ENCODE measurements at regions not wholly inside any gene's neighbourhood (a gene's known extent, or its start where the extent isn't known, plus 50 kb on each side); places are given as distances from the start of the nearest gene placed in this dataset.
"Not testable (repeated sequence)": the region's sequence is repeated elsewhere in the genome, so short reads cannot be mapped to it uniquely, and the experiment has no call there.

DNA sequence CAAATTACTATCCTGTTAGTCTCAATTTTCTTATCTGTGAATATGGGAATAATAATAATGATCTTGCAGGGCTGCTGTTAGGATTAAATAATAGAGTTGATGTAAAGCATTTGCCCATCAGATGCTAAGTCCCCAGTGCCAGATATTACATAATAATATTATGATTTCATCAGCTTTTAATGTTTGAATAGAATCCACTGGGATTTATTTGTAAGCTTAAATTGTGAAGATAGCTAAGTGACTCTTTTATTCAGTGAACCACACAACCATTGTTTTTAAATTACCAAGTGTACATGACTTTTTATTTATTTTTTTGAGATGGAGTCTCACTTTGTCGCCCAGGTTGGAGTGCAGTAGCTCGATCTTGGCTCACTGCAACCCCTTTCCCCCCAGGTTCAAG is 510.3 kb upstream of the DPP6 start:
- no peak for DNase-seq

DNA sequence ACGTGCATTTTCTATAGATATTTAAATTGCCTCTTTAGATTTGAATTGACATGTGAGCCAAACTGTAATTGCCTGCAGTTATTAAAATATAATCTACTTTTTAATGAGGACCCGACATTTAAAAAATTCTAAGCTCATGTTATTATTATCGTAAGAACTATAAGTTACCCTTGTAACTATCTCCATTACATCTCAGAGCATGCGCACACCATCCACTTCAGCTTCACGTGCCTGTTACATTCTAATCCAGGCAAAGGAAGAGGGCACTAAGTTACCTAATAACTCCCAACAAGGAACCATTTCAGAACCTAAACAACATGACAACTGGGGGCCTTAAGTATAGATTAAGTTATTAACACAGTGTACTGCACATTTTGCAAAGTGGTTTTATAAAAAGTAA is 509.0 kb upstream of the DPP6 start:
- no peak for DNase-seq

DNA sequence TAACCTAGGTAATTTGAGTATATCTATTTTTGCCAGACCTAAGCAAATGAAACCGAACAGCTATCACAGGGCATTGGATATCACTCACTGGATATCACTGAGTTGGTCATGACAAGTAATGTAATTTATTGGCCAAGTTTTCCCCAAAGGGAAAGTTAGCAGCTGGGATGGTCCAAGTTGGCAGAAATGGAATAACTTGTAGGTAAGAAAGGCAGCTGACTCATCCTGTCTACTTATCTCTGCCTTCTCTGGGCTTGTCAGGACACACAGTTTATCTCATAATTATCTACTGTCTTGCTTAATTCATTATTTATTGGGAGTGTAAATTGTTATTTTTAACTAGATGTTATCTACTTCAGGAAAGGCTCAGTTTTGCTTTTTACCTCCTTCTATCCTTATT is 502.0 kb upstream of the DPP6 start:
- no peak for DNase-seq

DNA sequence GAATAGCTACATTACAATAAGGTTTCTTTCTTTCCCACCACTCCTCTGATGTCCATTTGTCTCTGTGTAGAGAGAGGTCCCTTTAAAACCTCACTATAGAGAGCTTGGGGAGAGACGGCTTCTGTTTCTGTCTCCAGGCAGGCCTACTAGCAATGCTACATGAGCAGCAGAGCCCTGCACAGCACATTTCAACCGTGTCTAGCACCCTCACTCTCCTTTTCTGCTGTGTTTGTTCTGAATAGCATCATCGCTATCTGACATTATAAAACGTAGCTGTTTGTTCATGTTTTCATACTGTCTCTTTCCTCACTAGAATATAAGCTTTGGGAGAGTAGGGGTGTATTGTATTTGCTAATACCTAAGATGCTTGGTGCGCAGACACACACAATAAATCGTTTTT is 487.8 kb upstream of the DPP6 start:
- DNase-seq: no peak

DNA sequence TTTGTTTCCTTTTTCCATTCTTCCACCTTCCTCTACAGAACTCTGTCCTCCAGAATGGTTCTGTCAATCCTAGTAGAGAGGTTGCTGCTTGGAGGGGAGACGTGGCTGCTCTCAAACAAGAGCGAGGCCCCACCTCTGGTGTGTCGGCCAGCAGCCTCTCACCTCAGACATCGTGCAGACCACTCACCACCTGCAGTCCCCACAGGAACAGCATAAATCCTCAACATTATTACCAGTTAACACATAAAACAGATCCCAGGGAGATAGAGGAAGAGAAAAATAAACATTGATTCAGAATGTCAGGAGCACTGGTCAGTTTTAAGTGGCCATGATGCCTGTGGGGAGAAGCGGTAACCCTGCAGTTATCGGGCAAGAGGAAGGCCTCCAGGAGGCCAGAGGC is 485.9 kb upstream of the DPP6 start:
- DNase-seq: no peak

DNA sequence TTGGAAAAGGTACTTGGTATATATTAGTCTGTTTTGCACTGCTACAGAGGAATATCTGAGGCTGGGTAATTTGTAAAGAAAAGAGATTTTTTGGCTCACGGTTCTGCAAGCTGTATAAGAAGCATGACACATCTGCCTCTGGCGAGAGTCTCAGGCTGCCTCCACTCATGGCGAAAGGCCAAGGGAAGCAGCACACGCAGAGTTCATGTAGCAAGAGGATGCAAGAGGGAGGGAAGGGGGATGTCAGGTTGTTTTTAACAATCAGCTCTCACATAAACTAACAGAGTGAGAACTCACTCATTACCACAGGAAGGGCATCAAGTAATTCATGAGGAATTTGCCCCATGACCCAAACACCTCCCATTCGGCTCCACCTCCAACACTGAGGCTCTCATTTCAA is 484.8 kb upstream of the DPP6 start:
- no peak for DNase-seq

DNA sequence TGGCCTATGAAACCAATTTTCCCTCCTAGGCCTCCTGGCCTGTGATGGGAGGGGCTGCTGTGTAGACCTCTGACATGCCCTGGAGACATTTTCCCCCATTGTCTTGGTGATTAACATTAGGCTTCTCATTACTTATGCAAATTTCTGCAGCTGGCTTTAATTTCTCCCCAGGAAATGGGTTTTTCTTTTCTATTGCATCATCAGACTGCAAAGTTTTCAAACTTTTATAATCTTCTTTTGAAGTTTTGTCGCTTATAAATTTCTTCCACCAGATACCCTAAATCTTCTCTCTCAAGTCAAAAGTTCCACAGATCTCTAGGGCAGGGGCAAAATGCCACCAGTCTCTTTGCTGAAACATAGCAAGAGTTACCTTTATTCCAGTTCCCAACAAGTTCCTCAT is 482.7 kb upstream of the DPP6 start:
- DNase-seq: not testable (repeated sequence)

DNA sequence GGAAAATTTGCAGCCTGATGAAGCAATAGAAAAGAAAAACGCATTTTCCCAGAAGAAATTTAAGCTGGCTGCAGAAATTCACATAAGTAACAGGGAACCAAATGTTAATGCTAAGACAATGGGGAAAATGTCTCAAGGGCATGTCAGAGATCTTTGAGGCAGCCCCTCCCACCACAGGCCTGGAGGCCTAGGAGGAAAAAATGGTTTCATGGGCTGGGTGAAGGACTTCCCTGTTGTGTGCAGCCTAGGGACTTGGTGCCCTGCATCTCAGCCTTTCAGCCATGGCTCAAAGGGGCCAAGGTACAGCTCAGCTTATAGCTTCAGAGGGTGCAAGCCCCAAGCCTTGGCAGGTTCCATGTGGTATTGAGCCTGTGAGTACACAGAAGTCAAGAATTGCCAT is 476.1 kb upstream of the DPP6 start:
- no peak for DNase-seq

DNA sequence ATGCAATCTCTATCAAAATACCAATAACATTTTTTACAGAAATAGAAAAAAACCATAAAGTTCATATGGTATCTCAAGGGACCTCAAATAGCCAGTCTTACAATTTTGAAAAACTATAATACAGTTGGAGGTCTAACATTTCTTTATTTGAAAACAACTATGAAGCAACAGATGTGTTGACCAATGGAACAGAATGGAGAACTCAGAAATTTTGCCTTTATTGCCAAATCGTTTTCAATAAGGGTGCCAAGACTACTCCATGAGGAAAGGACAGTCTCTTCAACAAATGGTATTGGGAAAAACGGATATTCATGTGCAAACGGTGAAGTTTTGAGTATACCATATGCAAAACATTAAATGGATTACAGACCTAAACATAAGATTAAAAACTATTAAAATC is 470.8 kb upstream of the DPP6 start:
- DNase-seq: no peak

DNA sequence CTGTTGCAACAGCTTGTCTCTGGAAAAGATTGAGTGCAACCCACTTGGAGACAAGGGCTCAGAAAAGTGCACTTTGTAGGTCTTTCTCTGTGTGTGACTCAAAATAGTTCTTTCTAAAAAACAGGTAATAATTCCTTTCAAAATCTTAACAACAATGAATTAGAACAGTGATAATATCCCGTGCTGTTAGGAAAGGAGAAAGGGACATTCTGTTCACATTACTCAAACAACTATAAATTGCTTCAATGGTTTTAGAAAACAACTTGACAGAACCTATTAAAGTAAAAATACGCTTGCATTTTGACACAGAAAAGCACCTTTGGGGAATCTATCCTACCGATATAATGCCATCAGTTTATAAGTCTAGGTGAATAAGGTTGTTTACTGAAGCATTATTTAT is 468.1 kb upstream of the DPP6 start:
- no peak for DNase-seq

DNA sequence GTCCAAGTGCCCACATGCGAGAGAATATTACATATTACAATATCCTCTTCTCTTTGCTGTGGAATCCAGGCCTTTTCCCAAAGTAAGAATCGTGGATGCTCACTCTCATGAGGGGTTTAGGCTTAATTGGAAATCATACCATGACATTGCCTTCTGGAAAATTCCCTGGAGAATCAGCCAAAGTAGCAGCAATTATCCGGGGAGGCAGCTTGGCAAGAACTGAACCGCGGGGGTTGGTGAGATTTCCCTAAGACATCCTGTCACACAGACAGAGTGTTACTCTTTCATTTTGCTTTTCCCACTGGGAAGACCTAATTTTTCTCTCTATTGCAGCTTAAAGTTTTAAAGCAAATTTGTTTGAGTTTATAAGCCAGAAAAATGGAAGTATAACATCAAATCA is 463.6 kb upstream of the DPP6 start:
- no peak for DNase-seq

DNA sequence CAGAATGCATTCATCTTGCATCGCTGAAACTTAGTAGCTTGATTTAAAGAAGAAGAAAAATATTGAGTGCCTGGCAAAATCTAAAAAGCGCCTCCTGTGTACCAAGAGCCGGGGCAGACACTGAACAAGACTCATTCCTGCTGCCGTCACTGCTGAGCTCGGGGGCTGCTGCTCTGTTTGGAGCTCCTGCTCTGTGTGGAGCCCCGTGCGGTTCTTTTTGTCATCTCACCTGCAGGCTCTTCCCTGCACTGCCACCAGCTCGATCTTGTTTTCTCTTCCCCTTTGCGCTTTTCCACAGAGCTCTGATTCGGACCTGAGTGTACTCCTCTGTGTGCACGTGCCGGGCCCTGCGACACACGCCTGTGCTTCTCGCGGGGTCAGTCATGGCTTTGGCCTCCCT is 462.1 kb upstream of the DPP6 start:
- DNase-seq: no peak

DNA sequence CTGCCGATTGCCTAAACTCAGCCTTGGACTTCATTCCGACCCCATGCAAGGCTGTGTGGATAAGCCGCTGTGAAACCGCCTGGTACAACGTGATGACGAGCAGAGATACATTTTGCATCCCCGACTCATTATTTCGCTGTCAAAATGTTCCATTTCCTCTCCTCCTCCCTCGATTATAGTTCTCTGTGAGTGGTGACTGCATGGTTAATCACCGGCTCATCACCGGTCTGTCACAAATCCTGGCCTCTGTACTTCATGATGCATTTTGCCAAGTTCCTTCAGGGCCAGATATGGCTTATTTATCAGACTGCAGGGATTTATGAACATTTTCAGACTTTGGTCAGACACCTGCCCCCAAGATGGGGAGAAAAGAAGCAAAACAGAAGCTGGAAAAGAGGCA is 461.6 kb upstream of the DPP6 start:
- DNase-seq: no peak

DNA sequence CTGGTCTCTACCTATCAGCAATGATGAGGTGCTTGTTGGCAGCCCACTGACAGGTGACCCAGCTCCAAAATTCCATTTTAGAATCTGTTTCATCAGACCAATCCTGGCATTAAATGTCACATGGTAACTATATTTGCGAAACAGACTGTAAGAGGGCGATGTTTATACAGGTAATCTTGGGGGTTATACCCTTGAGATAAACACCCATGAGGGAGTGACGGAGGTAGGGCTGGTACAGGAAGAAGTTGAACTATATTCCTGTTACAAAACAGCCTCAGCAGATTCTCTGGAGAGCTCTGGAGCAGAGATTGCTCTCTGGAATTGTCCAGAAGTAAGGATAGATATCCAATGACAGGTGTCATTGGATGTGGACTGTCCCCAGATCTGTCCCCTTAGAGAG is 444.8 kb upstream of the DPP6 start:
- DNase-seq: no peak

DNA sequence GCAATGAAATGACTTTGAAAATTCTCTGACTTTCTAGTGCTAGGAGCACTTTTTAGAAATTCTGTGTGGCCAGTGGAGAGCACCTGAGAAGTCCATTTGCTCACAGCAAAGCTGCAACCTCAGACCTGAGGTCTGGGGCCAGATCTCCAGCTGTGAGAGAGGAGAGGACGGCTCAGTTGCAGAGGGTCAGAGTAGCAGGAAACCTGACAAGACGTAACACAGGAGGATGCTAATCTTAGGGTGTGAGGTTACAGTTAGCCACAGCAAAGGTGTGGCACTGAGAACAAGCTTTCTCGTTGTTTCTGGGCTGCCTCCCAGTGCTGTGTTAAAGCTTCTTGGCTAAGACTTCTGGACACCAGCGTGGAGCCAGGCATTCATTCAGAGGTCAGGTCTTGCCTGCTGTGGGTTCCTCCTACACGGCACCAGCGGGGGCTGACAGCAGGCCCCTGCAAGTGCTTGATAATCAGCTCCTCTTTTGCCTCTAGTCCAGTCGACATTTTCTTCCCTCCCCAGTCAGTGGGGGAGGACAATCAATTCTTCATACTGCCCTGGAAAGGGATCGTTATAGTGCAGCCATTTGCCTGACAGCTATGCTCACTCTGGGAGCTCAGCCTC is 435.4 kb upstream of the DPP6 start:
- DNase-seq: no peak

DNA sequence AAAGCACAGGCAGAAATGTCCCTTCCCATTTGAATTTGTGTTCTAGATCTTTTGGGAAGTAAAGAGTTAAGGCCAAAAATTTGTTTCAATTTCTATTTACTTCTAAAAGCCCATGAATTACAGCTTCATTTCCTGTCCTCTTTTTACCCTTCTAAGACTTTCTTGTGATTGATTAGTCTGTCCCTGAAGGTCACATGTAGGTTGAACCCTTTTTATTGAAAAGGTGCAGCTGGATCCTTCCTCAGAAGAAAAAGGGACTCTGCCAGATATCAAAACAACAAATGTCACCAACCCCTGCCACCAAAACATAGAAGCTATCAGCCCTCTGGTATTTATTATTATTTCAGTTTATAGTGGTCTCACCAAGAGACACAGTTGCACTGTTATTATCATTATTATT is 424.9 kb upstream of the DPP6 start:
- DNase-seq: no peak

DNA sequence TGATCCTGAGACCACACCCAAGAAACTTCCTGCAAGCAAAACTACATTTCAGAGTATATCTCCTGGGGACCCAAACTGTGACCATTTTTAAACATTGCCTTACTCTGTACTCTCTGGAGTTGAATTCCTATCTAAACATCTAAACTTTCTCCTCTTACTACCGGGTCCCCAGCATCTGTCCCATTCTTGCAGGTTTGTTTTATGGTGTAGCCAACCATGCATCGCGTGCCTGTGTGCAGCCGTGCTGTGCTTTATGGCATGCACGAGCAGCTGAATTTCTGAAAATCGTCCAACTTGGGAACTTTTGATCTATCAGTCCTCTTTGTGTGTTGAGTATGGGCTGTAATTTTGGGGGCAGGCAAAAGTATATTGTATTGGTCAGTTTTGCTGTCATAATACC is 423.8 kb upstream of the DPP6 start:
- no peak for DNase-seq

DNA sequence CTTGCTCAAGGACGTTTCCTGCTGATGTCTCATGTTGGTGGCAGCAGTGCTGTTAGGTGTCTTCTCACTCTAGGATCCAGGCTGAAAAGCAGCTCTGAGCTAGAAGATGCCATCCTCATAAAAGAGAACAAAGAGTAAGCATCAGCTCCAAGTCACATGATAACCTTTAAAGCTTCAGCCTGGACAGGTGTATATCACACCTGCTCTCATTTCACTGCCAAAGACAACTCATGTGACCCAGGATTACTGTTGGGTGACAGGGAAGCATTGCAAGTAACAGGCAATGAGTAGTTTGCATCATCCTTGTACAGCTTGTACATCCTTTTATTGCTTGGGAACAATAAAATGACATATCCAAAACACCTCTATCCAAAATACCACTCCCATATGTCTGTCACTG is 423.4 kb upstream of the DPP6 start:
- no peak for DNase-seq

DNA sequence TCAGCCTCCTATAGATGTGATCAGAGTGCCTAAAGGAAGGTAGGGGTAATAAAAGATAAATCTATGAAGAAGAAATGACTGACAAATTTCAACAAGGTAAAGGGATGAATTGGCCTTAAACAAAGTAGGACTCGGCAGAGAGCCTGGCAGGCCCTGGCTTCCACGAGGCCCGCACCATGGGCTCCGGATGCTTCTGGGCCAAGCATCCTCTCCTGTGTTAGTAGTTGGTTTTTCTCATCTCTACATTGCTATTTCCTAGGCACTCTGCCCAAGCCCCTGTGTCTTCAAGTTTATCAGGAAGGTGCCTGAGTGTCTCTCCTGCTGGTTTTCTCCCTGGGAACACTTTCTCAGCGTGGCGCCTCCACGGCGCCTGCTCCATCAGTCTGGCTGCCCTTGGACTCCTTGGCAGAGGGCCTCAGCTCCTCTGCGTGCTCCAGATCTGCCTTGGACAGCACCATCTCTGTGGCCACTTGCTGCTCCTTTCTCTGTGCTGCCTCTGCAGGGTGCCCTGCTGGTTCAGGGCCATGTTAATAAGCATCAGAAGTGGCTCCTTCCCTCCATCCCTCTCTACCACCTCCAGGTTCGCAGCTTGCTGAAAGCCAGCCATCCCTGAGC is 413.3 kb upstream of the DPP6 start:
- no peak for DNase-seq

DNA sequence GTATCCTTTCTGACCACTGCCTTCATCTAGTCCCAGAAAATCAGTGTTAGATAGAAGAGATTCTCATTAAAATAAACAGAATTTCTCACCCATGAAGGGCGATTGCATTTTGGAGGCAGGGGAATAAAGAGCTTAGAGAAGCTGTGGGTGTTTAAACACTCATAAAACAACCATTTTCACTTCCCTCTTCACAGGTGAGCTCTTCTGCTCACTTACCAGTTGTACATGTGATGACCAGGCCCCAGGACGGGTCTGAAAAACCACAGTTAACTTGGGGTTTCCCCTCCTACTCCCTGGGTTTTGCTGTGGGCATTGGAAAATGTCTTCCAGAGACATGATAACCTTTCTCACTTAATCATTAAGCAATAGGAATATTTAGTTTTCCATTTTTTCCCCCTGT is 411.6 kb upstream of the DPP6 start:
- no peak for DNase-seq

DNA sequence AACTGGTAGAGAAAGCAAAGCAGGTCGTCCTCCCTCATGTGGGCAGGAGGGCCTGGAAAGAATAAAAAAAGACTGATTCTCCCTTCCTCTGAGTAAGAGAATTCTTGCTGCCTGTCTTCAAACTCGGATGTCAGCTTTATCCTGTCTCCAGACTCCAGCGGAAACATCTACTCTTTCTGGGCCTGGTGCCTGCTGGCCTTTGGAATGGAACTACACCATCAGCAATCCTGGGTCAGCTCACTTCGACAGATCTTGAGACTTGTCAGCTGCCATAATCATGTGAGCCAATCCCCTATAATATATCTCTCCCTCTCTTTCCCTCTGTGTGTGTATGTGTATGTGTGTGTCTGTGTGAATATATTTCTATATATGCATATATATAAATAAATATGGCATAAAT is 411.0 kb upstream of the DPP6 start:
- no peak for DNase-seq

DNA sequence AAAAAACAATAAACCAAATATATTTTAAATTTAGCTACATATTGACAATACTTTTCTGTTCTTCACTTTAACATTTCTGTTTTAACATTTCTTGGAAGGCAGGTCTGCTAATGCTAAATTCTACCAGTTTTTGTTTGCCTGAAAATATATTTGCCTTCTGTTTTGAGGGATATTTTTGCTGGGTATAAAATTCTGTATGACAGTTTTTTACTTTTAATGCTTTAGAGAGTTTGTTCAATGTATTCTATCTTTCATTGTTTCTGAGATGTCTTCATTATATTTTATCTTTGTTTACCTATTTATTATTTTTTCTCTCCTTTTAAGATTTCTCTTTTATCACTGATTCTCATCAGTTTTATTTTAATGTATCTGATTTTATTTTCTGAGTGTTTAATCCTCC is 409.2 kb upstream of the DPP6 start:
- no peak for DNase-seq

DNA sequence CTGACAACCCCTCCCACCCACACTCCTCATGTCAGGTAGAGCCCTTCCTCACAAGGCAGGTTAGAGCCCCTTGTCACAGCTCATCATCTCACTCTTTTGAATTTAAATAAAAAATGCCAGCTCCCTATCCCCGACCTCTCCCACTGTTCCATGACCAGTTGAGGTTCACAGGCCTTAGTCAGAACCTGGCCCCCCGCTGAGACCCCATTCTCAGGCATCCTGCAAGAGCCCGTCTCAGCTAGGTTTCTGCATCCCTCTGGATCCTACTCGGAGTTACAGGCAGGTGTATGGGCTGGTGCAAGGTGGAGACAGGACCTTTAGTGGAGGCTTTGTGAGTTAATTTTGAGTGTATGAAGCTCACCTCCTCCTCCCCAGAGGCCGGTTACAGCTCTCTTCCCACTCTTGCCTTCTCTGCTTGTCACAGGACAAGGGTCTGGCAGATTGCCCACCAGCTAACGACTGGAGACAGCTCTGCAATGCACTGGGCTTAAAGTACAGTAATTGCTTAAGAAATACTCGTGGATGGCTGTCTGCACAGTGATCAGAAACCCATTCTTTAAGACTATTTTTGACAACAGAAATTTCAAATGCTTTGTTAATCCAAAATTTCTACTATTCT is 394.9 kb upstream of the DPP6 start:
- DNase-seq: no peak

DNA sequence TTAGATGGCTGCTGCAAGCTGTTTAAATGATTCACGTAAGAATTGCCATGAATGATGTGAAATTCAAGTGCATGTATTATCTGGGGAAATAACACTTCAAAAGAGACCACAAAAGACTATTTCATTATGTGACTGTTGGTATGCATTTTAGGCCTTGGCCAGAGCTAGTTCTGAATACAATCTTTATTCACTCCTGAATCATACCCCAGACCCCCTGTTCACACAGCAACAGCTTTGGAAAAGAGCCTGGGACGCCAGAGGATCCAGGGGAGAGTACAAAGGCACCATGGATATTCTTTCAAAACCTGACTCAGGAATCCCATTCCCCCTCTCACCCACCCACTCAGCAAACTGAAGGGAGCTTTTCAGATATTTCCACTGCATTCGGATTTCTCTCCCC is 377.1 kb upstream of the DPP6 start:
- no peak for DNase-seq

DNA sequence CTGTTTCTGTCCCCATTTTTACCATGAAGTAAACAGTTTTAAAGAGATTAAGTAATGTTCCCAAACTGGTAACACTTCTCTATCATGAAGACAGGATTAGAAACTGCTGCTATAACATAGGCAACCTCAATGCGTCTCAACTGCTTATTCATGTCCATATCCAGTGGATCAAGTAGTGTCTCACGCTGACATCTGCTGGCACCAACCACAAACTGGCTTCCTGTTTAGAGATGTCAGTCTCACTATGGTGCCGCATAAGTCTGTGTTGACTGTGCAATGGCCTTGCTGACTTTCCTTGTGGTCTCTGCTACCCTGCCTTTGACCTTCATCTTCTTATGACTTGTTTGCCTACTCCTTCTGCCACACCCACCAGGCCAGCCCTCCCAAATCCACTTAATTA is 369.6 kb upstream of the DPP6 start:
- no peak for DNase-seq

Data from fibroblast of skin of right quadriceps (primary cell).